Fibroblast of skin of right quadriceps (primary cell): ENCODE measurements at regions not wholly inside any gene's neighbourhood (a gene's known extent, or its start where the extent isn't known, plus 50 kb on each side); places are given as distances from the start of the nearest gene placed in this dataset.

Experiments
- DNase-seq: peaks from one replicate; pipeline ENCODE4 v3.0.0-alpha.2; 2013

DNA sequence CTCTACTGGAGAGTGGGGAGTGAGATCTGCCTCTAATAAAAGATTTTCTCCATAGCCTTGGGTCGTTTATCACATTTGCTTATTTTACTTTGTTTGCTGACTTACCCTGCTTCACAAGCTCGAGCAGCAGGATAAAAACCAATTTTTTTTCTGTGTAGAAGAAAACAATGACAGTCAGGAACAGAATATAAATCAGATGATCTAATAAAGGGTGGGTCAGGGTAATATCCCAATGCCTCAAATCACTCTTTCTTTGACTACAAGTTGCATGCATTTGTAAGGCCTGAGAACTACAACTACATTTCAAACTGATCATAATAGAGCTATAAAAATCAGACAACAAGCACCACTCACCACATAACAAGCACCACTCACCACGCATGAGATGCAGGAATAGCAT lies 174.4 kb upstream of the ADARB2 start:
- DNase-seq = no peak

DNA sequence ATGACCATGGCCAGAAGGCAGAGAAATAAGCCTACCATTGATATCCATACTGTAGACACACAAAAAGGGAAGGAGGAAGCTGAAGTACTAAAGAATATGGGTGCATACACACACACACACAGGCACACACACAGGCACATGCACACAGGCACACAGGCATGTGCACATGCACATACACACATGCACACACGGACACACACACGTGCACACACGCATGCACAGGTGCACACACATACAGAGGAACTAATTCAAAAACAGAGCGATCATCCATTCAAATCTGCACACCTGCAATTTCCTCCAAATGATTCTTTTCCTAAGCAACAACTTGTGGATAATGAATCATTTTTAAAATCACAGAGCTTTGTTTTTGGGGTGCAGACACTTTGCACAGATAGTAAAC lies 166.7 kb upstream of the ADARB2 start:
- DNase-seq = no peak

- DNase-seq = no peak
Measured at GRCh38 chr10:1896153-1896552, 158.8 kb upstream of the ADARB2 start.

- DNase-seq = no peak
Measured at GRCh38 chr10:1895691-1896090, 158.4 kb upstream of the ADARB2 start.

GRCh38 chr10:1894912-1895311 lies 157.6 kb upstream of the ADARB2 start:
- DNase-seq = no peak

DNA sequence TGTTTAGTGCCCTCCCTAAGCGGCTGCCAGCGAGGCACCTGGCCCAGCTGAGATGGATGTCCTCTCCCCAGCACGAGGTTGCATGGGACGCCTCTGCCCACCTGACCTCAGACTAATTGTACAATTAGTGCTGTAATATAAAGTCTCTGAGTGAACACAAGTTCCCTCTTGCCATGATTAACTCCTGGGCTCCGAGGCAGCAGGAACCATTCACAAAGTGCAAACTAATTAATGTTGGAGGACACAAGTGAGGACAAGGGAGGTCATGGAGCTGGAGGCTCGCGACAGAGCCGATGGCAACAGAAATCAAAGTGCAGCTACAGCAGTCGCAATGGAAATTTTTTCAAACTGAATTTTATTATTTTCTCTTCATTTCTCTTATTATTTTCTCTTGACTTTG lies 156.6 kb upstream of the ADARB2 start:
- DNase-seq = no peak

- no peak for DNase-seq
Measured at GRCh38 chr10:1886039-1886438, 148.7 kb upstream of the ADARB2 start.

DNA sequence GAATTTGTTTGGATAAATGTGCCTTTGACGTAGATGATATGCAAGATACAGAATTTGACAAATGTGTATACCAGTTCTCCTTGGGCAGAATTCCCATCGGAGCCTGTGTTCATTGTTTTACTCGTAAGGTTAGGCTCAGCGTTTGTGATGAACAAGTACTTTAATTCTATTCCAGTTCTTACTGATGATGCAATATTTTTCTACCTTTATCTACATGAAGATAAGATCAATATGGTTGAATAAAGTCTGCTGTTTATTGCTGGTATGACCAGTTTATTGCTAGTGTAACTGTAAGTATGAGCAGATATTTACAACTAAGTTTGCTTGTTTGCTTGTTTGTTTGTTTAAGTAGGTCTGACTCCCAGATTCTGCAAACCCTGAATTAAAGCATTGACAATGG lies 145.4 kb upstream of the ADARB2 start:
- no peak for DNase-seq

DNA sequence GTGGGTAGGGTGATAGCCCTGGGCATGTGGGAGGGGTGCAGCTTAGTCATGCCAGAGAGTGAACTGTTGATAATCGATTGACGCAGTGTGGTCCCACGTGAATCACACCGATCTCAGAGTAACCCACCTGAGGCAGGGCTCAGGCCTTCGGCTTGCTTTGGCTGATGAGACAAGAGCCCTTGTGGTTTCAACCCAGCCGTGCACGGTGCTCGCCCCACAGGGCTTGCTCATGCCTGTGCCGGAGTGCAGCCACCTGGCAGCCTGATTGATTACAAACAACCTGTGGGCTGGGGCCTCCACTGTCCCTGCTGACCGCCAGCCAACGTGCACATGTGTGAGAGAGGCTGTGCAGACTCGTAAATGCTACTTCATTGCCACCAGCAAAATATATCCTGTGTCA lies 144.9 kb upstream of the ADARB2 start:
- no peak for DNase-seq

DNA sequence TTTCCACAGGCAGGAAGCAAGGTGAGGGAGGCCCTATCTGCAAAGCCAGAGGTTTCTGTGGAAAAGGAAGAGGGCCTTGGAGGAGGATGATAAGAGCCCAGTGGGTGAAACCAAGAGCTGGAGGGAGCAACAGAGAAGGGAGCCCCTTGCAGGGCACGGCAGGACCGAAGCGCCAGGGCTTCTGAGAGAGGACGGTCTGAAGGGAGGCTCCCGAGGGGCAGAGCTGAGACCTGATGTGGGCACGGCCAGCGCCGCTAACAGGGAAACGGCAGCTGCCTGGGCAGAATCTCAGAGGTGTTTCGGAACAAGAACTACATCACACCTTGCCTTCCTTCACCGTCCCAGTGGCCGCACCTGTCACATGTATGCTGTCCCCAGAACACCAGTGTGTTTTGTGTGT lies 144.3 kb upstream of the ADARB2 start:
- no peak for DNase-seq

- DNase-seq = no peak
Measured at GRCh38 chr10:1874533-1874932, 137.2 kb upstream of the ADARB2 start.

DNA sequence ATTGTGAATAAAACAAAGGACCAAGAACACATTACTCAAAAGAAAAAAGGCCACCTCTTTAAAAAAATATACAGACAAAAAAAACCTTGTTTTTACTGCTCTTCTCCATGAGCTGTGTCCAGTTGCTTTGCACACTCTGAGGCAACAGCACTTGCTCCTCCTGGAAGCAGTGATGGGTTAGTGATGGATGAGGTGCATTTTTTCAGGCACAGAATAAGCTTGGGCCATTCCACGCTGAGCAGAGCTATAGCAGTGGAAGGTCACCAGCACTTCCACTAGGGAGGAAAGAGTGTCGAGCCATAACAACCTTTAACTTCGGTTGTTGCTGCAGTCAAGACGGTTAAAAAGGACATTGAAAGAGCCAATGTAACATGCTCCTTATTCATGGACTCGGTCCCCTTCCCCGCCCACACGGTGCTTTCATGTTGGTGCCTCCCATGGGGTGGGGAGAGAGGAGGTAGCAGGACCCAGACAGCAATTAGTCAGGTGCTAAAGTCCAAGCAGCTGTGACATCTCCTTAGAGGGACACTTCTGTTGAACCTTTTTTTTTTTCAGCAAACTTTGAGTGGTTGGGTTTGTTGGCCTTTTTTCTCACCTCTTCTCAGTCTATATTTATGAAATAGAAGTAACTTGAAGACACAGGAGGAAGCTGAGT lies 136.5 kb upstream of the ADARB2 start:
- no peak for DNase-seq

DNA sequence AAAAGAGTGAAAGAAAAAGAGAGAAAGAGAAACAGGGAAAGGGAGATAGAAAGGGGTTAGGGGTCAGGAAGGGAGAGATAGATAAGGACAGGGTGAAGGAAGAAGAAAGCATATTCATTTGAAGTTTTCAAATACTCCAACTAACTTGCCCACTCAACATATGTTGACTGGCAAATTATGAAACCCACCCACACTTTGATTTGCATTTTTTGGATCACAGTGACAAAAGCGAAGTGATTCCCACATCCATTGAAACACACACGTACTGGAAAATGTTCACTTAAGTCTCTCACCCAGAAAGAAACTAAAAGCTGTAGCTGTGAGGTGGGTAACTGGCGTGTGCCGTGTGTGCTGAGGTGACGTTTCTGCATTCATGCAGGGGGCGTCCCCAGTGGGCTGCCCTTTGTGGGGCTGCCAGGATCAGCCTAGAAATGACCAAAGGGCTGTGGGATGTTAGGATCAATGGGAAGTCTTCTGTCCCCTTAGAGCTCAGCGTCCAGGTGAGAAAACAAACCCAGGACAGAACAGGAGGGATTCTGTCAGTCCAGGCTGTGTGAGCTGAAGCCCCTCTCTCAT lies 134.9 kb upstream of the ADARB2 start:
- DNase-seq = no peak

DNA sequence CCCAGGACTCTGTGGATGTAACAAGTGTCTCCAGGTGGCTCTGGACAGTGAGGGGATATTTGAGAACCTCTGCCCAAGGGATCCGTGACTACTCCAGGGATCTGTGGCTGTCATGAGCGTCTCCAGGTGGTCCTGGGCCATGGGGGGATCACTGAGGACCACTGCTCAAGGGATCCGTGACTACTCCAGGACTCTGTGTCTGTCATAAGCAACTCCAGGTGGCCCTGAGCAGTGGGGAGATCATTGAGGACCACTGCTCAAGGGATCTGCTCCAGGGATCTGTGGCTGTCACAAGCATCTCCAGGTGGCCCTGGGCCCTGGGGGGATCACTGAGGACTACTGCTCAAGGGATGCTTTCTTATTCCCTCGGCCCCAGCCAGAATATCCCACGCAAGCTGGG lies 133.2 kb upstream of the ADARB2 start:
- no peak for DNase-seq

GRCh38 chr10:1869861-1870260 lies 132.5 kb upstream of the ADARB2 start:
- no peak for DNase-seq

GRCh38 chr10:1860351-1860750 lies 123.0 kb upstream of the ADARB2 start:
- DNase-seq = no peak

GRCh38 chr10:1858547-1858946 lies 121.2 kb upstream of the ADARB2 start:
- DNase-seq = no peak

DNA sequence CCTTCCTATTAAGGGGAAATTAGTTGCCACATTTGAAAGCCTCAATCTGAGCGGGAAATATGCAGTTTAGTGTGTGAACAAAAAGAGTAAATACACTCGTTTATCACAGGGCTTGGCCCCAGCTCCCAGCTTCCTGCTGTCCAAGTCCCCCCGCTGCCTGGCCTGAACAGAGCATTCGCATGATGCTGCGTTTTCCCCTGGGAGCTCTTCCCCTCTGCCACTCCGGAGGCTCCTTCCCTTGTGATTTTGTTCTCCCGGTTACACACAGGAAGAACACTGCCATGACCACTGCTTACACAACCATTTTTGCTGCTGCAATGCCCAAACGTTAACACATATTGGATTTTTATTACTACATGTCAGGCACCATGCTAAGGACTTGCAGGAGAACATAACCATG lies 120.7 kb upstream of the ADARB2 start:
- DNase-seq = no peak

DNA sequence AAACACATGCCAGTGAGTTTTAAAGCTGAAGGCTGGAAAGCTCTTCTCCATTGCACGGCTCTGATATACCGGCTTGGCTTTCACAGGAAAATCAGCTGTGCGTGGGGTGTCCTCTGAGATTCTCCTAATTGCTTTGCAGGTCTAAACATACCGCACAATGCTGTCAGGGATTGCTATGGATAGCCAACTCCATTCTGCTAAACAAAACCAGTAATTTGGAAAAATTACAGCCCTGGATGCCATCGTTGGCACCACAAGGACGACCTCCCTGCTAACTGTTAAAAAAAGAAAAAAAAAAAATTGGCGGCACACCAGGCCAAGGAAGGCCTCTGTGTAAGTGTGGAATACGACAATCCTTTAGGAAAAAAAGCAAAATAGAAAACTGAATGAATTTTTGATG lies 118.6 kb upstream of the ADARB2 start:
- no peak for DNase-seq

DNA sequence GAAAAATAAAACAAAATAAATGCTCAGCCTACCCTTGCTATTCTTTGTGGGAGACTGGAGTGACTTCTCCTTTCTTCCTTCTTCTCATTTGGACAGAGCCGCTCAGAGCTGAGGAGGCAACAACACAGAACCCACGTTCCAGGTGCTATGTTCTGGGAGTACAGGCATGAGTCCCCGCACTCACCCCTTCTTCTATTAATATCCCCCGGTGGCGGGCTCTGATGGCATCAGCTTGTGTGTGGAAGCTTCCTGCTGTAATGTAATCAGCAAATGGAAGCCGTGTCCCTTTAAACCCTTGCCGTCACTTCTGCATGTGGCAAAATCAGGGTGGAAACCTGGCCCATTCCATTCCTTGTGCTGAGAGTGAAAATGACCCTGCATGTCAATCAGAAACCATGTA lies 116.9 kb upstream of the ADARB2 start:
- no peak for DNase-seq

GRCh38 chr10:1853801-1854200 lies 116.5 kb upstream of the ADARB2 start:
- no peak for DNase-seq

DNA sequence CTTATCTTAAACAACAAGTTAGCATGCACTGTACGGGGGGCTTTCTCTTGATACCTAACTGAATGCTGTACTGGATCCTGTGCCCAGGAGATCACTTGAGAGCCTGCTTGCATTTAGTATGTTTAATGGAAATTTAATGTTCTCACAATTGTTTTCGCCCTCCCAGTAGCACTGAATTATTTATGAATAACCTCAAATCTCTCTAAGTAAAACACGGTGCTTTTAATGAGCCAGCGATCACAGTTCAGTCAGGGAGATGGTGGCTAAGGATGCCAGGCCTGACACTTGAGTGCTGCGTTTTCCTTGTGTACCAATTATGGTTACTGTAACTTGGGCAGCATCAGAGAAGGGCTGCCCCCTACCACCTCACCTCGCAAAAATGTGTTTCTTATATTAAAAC lies 115.5 kb upstream of the ADARB2 start:
- DNase-seq = no peak

GRCh38 chr10:1851762-1852161 lies 114.4 kb upstream of the ADARB2 start:
- DNase-seq = no peak

GRCh38 chr10:1850971-1851527 lies 113.7 kb upstream of the ADARB2 start:
- no peak for DNase-seq

DNA sequence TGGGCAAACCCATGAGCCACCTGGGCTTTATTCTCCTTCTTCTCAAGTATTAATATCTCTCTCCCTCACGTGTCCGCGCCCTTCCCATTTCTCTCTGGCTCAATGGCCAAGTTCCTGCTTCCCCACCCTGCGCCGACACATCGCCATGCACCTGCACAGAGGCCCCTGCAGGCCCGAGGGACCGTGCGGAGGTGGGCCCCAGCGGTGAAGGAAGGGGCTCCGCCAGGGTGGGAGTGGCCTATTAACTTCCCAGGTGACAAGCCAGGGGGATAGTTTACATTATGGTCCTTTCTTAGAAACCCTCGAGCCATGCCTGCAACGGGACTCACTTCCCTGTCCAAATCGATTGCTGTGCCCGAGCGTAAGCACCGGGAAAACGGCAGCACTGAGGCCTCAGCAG lies 110.0 kb upstream of the ADARB2 start:
- no peak for DNase-seq
